Mesendoderm (in vitro differentiated cells): ENCODE measurements at regions not wholly inside any gene's neighbourhood (a gene's known extent, or its start where the extent isn't known, plus 50 kb on each side); places are given as distances from the start of the nearest gene placed in this dataset.

ENCODE experiments used
- DNase-seq: peaks from one replicate; pipeline ENCODE4 v3.0.0; 2013
- H2AK5ac ChIP-seq: 2 replicates; pipeline ENCODE4 v1.6.1; 2013; ENCODE audit warnings: low read length, inconsistent platforms
- H2BK120ac ChIP-seq: 2 replicates; pipeline ENCODE4 v1.6.1; 2013; ENCODE audit warnings: low read depth, mild to moderate bottlenecking, low read length, moderate library complexity, mixed read lengths
- H2BK15ac ChIP-seq: replicated peaks from 2 replicates; pipeline ENCODE4 v1.6.1; 2013; ENCODE audit warnings: low read depth, mild to moderate bottlenecking, moderate library complexity
- H2BK5ac ChIP-seq: 2 replicates; pipeline ENCODE4 v1.6.1; 2013; ENCODE audit warnings: low read length, inconsistent platforms
- H3K18ac ChIP-seq: 2 replicates; pipeline ENCODE4 v1.6.1; 2013; ENCODE audit warnings: mild to moderate bottlenecking, low read length, mixed read lengths
- H3K23ac ChIP-seq: one replicate; pipeline ENCODE4 v1.6.1; 2013; ENCODE audit warnings: low read length
- H3K27ac ChIP-seq: 2 replicates; pipeline ENCODE4 v1.5.1; 2013; ENCODE audit warnings: low read depth, mild to moderate bottlenecking, inconsistent platforms, low read length, moderate library complexity
- H3K27me3 ChIP-seq: 2 replicates; pipeline ENCODE4 v1.6.1; 2013; ENCODE audit warnings: low read length, control low read depth, mild to moderate bottlenecking, inconsistent platforms; ENCODE audit not compliant: insufficient read depth, poor library complexity
- H3K36me3 ChIP-seq: 2 replicates; pipeline ENCODE4 v1.6.1; 2013; ENCODE audit warnings: low read length, inconsistent platforms; ENCODE audit not compliant: control insufficient read depth, insufficient read depth
- H3K4ac ChIP-seq: one replicate; pipeline ENCODE4 v1.6.1; 2013; ENCODE audit warnings: low read depth, mild to moderate bottlenecking, low read length, moderate library complexity
- H3K4me1 ChIP-seq: 2 replicates; pipeline ENCODE4 v1.6.1; 2013; ENCODE audit warnings: low read depth, low read length, inconsistent platforms; ENCODE audit not compliant: control insufficient read depth
- H3K4me2 ChIP-seq: 2 replicates; pipeline ENCODE4 v1.6.1; 2013; ENCODE audit warnings: low read length
- H3K4me3 ChIP-seq: 2 replicates; pipeline ENCODE4 v1.5.1; 2013; ENCODE audit warnings: mild to moderate bottlenecking, low read length
- H3K56ac ChIP-seq: one replicate; pipeline ENCODE4 v1.6.1; 2013; ENCODE audit warnings: low read length
- H3K79me1 ChIP-seq: 2 replicates; pipeline ENCODE4 v1.6.1; 2013; ENCODE audit warnings: low read length, inconsistent platforms
- H3K79me2 ChIP-seq: 2 replicates; pipeline ENCODE4 v1.6.1; 2013; ENCODE audit warnings: mild to moderate bottlenecking, low read length; ENCODE audit not compliant: control insufficient read depth, insufficient read depth
- H3K9ac ChIP-seq: 2 replicates; pipeline ENCODE4 v1.6.1; 2013; ENCODE audit warnings: low read length, inconsistent platforms
- H4K5ac ChIP-seq: one replicate; pipeline ENCODE4 v1.6.1; 2013; ENCODE audit warnings: low read length
- H4K8ac ChIP-seq: one replicate; pipeline ENCODE4 v1.6.1; 2013; ENCODE audit warnings: low read depth, mild to moderate bottlenecking, control low read depth, low read length, moderate library complexity
- WGBS: extraction: QIAGEN DNeasy Blood & Tissue Kit; methylation state at CpG from one replicate; pipeline ENCODE4 v1.1.7; 2013; ENCODE audit warnings: low lambda C conversion rate, missing lambda C conversion rate; ENCODE audit not compliant: insufficient coverage; ENCODE audit errors: extremely low coverage; 5-methylcytosine and 5-hydroxymethylcytosine counted together

GRCh38 chr11:28738549-28738948, 630.4 kb downstream of the METTL15 start:
- Histone ChIP-seq H2AK5ac (no peak overlapping the region), H4K8ac (no peak overlapping the region), H3K4ac (no peak overlapping the region), H3K9ac (no peak overlapping the region), H3K4me2 (no peak overlapping the region), H3K23ac (no peak overlapping the region), H3K27me3 (no peaks in the 10 kb centered on the region), H2BK15ac (no peak overlapping the region), H3K4me1 (no peaks in the 10 kb centered on the region), H2BK120ac (no peak overlapping the region), H3K79me1 (no peaks in the 10 kb centered on the region), H3K27ac (no peak overlapping the region), H3K18ac (no peak overlapping the region), H3K4me3 (no peak overlapping the region), H2BK5ac (no peak overlapping the region), H4K5ac (no peak overlapping the region), H3K79me2 (no peaks in the 10 kb centered on the region), H3K36me3 (no peaks in the 10 kb centered on the region), H3K56ac (no peak overlapping the region)
- no peak for DNase-seq

GRCh38 chr11:28736256-28736655, 628.1 kb downstream of the METTL15 start:
- no peak for DNase-seq
- Histone ChIP-seq H3K9ac (no peak overlapping the region), H3K36me3 (no peaks in the 10 kb centered on the region), H3K27me3 (no peaks in the 10 kb centered on the region), H4K8ac (no peak overlapping the region), H3K23ac (no peak overlapping the region), H3K18ac (no peak overlapping the region), H3K4me2 (no peak overlapping the region), H4K5ac (no peak overlapping the region), H3K4me3 (no peak overlapping the region), H2BK5ac (no peak overlapping the region), H3K56ac (no peak overlapping the region), H2BK15ac (no peak overlapping the region), H2BK120ac (no peak overlapping the region), H3K27ac (no peak overlapping the region), H3K4me1 (no peaks in the 10 kb centered on the region), H3K79me2 (no peaks in the 10 kb centered on the region), H3K4ac (no peak overlapping the region), H3K79me1 (no peaks in the 10 kb centered on the region), H2AK5ac (no peak overlapping the region)

GRCh38 chr11:28735511-28735910, 627.3 kb downstream of the METTL15 start:
- H3K9ac ChIP-seq, result no peak overlapping the region
- no peak overlapping the region for H3K4me2 ChIP-seq
- H3K27ac ChIP-seq, result no peak overlapping the region
- no peak overlapping the region for H2BK15ac ChIP-seq
- H3K79me2 ChIP-seq, result no peaks in the 10 kb centered on the region
- H3K4me3 ChIP-seq, result no peak overlapping the region
- no peaks in the 10 kb centered on the region for H3K36me3 ChIP-seq
- no peak for DNase-seq
- H2AK5ac ChIP-seq, result no peak overlapping the region
- no CpG with 5 or more reads among the region's 1 CpG for whole genome bisulfite sequencing
- H3K79me1 ChIP-seq, result no peaks in the 10 kb centered on the region
- no peak overlapping the region for H3K23ac ChIP-seq
- H4K5ac ChIP-seq, result no peak overlapping the region
- H4K8ac ChIP-seq, result no peak overlapping the region
- H3K27me3 ChIP-seq, result no peaks in the 10 kb centered on the region
- H3K4me1 ChIP-seq, result no peaks in the 10 kb centered on the region
- H3K56ac ChIP-seq, result no peak overlapping the region
- H2BK120ac ChIP-seq, result no peak overlapping the region
- H2BK5ac ChIP-seq, result no peak overlapping the region
- no peak overlapping the region for H3K4ac ChIP-seq
- no peak overlapping the region for H3K18ac ChIP-seq

- no peak overlapping the region for H3K23ac ChIP-seq
- no peak overlapping the region for H3K9ac ChIP-seq
- no peak overlapping the region for H4K5ac ChIP-seq
- H2BK120ac ChIP-seq, result no peak overlapping the region
- no peak overlapping the region for H2BK15ac ChIP-seq
- H3K36me3 ChIP-seq, result no peaks in the 10 kb centered on the region
- no peak overlapping the region for H3K56ac ChIP-seq
- H3K18ac ChIP-seq, result no peak overlapping the region
- H3K4me1 ChIP-seq, result no peaks in the 10 kb centered on the region
- no peak overlapping the region for H3K27ac ChIP-seq
- no peak for DNase-seq
- no peaks in the 10 kb centered on the region for H3K79me1 ChIP-seq
- H3K4me2 ChIP-seq, result no peak overlapping the region
- H2AK5ac ChIP-seq, result no peak overlapping the region
- no peak overlapping the region for H3K4me3 ChIP-seq
- no peak overlapping the region for H2BK5ac ChIP-seq
- H3K4ac ChIP-seq, result no peak overlapping the region
- no peaks in the 10 kb centered on the region for H3K27me3 ChIP-seq
- H4K8ac ChIP-seq, result no peak overlapping the region
- no peaks in the 10 kb centered on the region for H3K79me2 ChIP-seq
- no CpG with 5 or more reads among the region's 2 CpGs for WGBS
These were observed 622.7 kb downstream of the METTL15 start for GRCh38 chr11:28730889-28731288.

- Histone ChIP-seq H3K79me2 (no peaks in the 10 kb centered on the region), H2AK5ac (no peak overlapping the region), H3K27ac (no peak overlapping the region), H3K79me1 (no peaks in the 10 kb centered on the region), H3K4me2 (no peak overlapping the region), H3K4me3 (no peak overlapping the region), H3K18ac (no peak overlapping the region), H3K4ac (no peak overlapping the region), H3K9ac (no peak overlapping the region), H3K27me3 (no peaks in the 10 kb centered on the region), H2BK15ac (no peak overlapping the region), H2BK5ac (no peak overlapping the region), H4K8ac (no peak overlapping the region), H4K5ac (no peak overlapping the region), H3K36me3 (no peaks in the 10 kb centered on the region), H3K23ac (no peak overlapping the region), H3K56ac (no peak overlapping the region), H2BK120ac (no peak overlapping the region), H3K4me1 (no peaks in the 10 kb centered on the region)
- DNase-seq, result no peak
- WGBS, result no CpG with 5 or more reads among the region's 3 CpGs
These were observed 622.1 kb downstream of the METTL15 start for GRCh38 chr11:28730336-28730735.

- Histone ChIP-seq H3K4me1 (no peaks in the 10 kb centered on the region), H3K79me1 (no peaks in the 10 kb centered on the region), H4K5ac (no peak overlapping the region), H2AK5ac (no peak overlapping the region), H3K9ac (no peak overlapping the region), H3K56ac (no peak overlapping the region), H3K18ac (no peak overlapping the region), H2BK5ac (no peak overlapping the region), H3K4ac (no peak overlapping the region), H2BK120ac (no peak overlapping the region), H3K4me3 (no peak overlapping the region), H3K23ac (no peak overlapping the region), H3K4me2 (no peak overlapping the region), H3K79me2 (no peaks in the 10 kb centered on the region), H4K8ac (no peak overlapping the region), H2BK15ac (no peak overlapping the region), H3K36me3 (no peaks in the 10 kb centered on the region), H3K27ac (no peak overlapping the region), H3K27me3 (no peaks in the 10 kb centered on the region)
- no peak for DNase-seq
- WGBS, result no CpG with 5 or more reads among the region's 6 CpGs
These were observed 621.2 kb downstream of the METTL15 start for GRCh38 chr11:28729339-28729738.
